GM12891 (cell line): ENCODE measurements at regions not wholly inside any gene's neighbourhood (a gene's known extent, or its start where the extent isn't known, plus 50 kb on each side); places are given as distances from the start of the nearest gene placed in this dataset.

Source experiments
- PAX5 ChIP-seq: IDR thresholded peaks from 2 replicates; pipeline ENCODE4 v1.6.1; 2011; ENCODE audit warnings: low read length, moderate library complexity, mild to moderate bottlenecking; ENCODE audit not compliant: insufficient read depth, severe bottlenecking
- POLR2A ChIP-seq: IDR thresholded peaks from 2 replicates; pipeline ENCODE4 v1.6.1; 2011; ENCODE audit warnings: low read depth, low read length, control low read depth
- POLR2AphosphoS5 ChIP-seq: IDR thresholded peaks from 2 replicates; pipeline ENCODE4 v1.6.1; 2011; ENCODE audit warnings: low read depth, low read length, control low read depth
- POU2F2 ChIP-seq: IDR thresholded peaks from 2 replicates; pipeline ENCODE4 v1.6.1; 2011; ENCODE audit warnings: low read depth, mild to moderate bottlenecking, control low read depth, low read length, moderate library complexity
- SPI1 ChIP-seq: IDR thresholded peaks from 2 replicates; pipeline ENCODE4 v1.6.1; 2011; ENCODE audit warnings: low read depth, low read length, control low read depth
- TAF1 ChIP-seq: IDR thresholded peaks from 2 replicates; pipeline ENCODE4 v1.6.1; 2011; ENCODE audit warnings: low read depth, low read length, control low read depth

DNA sequence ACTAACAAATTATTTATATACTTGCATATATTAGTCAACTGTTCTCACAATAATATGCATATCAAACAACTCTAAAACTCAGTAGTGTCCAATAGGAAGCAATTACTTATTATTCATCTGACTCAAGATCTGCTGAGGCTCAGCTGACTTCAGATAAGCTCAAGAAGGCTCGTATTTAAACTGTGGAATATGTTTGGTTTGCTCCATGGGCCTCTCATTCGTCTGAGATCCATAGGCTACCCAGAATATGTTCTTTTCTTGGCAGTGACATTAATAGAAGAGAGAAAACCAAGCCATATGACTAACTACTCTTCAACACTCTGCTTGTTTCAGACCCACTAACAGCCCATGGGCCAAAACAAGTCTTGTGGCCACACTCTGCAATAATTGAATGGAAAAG is 107.7 kb upstream of the MAP2 start:
- TF ChIP-seq POU2F2 (no peak), POLR2A (no peak), TAF1 (no peak), SPI1 (no peak), POLR2AphosphoS5 (no peak), PAX5 (no peak)
